SK-N-SH treated with all-trans-retinoic acid at 6 μM for 48 hours (cell line): ENCODE measurements at regions not wholly inside any gene's neighbourhood (a gene's known extent, or its start where the extent isn't known, plus 50 kb on each side); places are given as distances from the start of the nearest gene placed in this dataset.

Source experiments
- ATAC-seq: fragments of 200-7000 bp; cut with Tn5 transposase; 3 replicates; pipeline ENCODE4 v1.9.1; 2020; ENCODE audit warnings: mild to moderate bottlenecking, moderate library complexity
- ARNTL ChIP-seq: fragments of 450-650 bp; formaldehyde crosslinking; IDR thresholded peaks from 2 replicates; pipeline ENCODE4 v1.5.0; 2020; ENCODE audit warnings: low read depth, mild to moderate bottlenecking, moderate library complexity, borderline replicate concordance
- BACH2 ChIP-seq: fragments of 250-450 bp; sonication (Bioruptor Pico); IDR thresholded peaks from 2 replicates; pipeline ENCODE4 v1.9.0; 2021; ENCODE audit warnings: mild to moderate bottlenecking, borderline replicate concordance
- CREB5 ChIP-seq: fragments of 250-450 bp; sonication (Bioruptor Pico); IDR thresholded peaks from 2 replicates; pipeline ENCODE4 v1.5.1; 2020; ENCODE audit warnings: low read depth, mild to moderate bottlenecking, moderate library complexity
- CSRNP3 ChIP-seq: fragments of 250-450 bp; sonication (Bioruptor Pico); IDR thresholded peaks from 2 replicates; pipeline ENCODE4 v1.5.1; 2021; ENCODE audit warnings: mild to moderate bottlenecking, moderate library complexity
- ESRRG ChIP-seq: fragments of 250-450 bp; sonication (Bioruptor Pico); IDR thresholded peaks from 2 replicates; pipeline ENCODE4 v1.6.1; 2021; ENCODE audit warnings: mild to moderate bottlenecking
- GLIS3 ChIP-seq: fragments of 250-450 bp; sonication (Bioruptor Pico); IDR thresholded peaks from 2 replicates; pipeline ENCODE4 v1.5.0; 2020; ENCODE audit warnings: mild to moderate bottlenecking, moderate library complexity
- ISL1 ChIP-seq: fragments of 250-450 bp; sonication (Bioruptor Pico); IDR thresholded peaks from 2 replicates; pipeline ENCODE4 v2.1.2; 2022; ENCODE audit warnings: mild to moderate bottlenecking, moderate library complexity
- OSR1 ChIP-seq: fragments of 250-450 bp; sonication (Bioruptor Pico); IDR thresholded peaks from 2 replicates; pipeline ENCODE4 v1.8.0; 2022; ENCODE audit warnings: moderate library complexity, mild to moderate bottlenecking, inconsistent platforms
- PATZ1 ChIP-seq: fragments of 250-450 bp; sonication (Bioruptor Pico); IDR thresholded peaks from 2 replicates; pipeline ENCODE4 v1.8.0; 2020; ENCODE audit warnings: mild to moderate bottlenecking, moderate library complexity, borderline replicate concordance
- POU6F1 ChIP-seq: fragments of 250-450 bp; sonication (Bioruptor Pico); IDR thresholded peaks from 2 replicates; pipeline ENCODE4 v1.8.0; 2021; ENCODE audit warnings: low read depth, mild to moderate bottlenecking, moderate library complexity, borderline replicate concordance
- PPARA ChIP-seq: fragments of 250-450 bp; sonication (Bioruptor Pico); IDR thresholded peaks from 2 replicates; pipeline ENCODE4 v1.5.0; 2020; ENCODE audit warnings: mild to moderate bottlenecking, borderline replicate concordance
- RARB ChIP-seq: fragments of 250-450 bp; sonication (Bioruptor Pico); IDR thresholded peaks from 2 replicates; pipeline ENCODE4 v1.8.0; 2021; ENCODE audit warnings: mild to moderate bottlenecking, moderate library complexity
- SNAI2 ChIP-seq: fragments of 250-450 bp; sonication (Bioruptor Pico); IDR thresholded peaks from 2 replicates; pipeline ENCODE4 v1.5.0; 2020; ENCODE audit warnings: mild to moderate bottlenecking, moderate library complexity
- TCF4 ChIP-seq: fragments of 250-450 bp; sonication (Bioruptor Pico); IDR thresholded peaks from 2 replicates; pipeline ENCODE4 v1.8.0; 2021; ENCODE audit warnings: mild to moderate bottlenecking, moderate library complexity, borderline replicate concordance
- TOX ChIP-seq: fragments of 250-450 bp; sonication (Bioruptor Pico); IDR thresholded peaks from 2 replicates; pipeline ENCODE4 v1.8.0; 2021; ENCODE audit warnings: mild to moderate bottlenecking, moderate library complexity, borderline replicate concordance
- TSHZ2 ChIP-seq: fragments of 250-450 bp; sonication (Bioruptor Pico); IDR thresholded peaks from 2 replicates; pipeline ENCODE4 v1.5.0; 2020; ENCODE audit warnings: mild to moderate bottlenecking, moderate library complexity
- ZC3H10 ChIP-seq: fragments of 250-450 bp; sonication (Bioruptor Pico); IDR thresholded peaks from 2 replicates; pipeline ENCODE4 v1.5.1; 2021; ENCODE audit warnings: mild to moderate bottlenecking, moderate library complexity
- ZFP3 ChIP-seq: fragments of 250-450 bp; sonication (Bioruptor Pico); IDR thresholded peaks from 2 replicates; pipeline ENCODE4 v1.5.0; 2020; ENCODE audit warnings: mild to moderate bottlenecking, moderate library complexity
- ZFP30 ChIP-seq: fragments of 450-650 bp; formaldehyde crosslinking; IDR thresholded peaks from 2 replicates; pipeline ENCODE4 v1.5.0; 2022; ENCODE audit warnings: mild to moderate bottlenecking, moderate library complexity
- ZNF565 ChIP-seq: fragments of 450-650 bp; formaldehyde crosslinking; conservative IDR thresholded peaks from 2 replicates; pipeline ENCODE4 v1.5.0; 2020; ENCODE audit warnings: low read depth, mild to moderate bottlenecking, moderate library complexity
- ZNF70 ChIP-seq: fragments of 450-650 bp; formaldehyde crosslinking; IDR thresholded peaks from 2 replicates; pipeline ENCODE4 v1.5.0; 2020; ENCODE audit warnings: mild to moderate bottlenecking, moderate library complexity
- ZNF8 ChIP-seq: fragments of 450-650 bp; formaldehyde crosslinking; IDR thresholded peaks from 2 replicates; pipeline ENCODE4 v1.5.0; 2020; ENCODE audit warnings: mild to moderate bottlenecking, moderate library complexity

GRCh38 chr12:127414636-127415035, 852.3 kb upstream of the TMEM132C start:
- no peak for ATAC-seq
- TF ChIP-seq ZC3H10 (CRISPR knock-in tag) = no peak
- TF ChIP-seq ESRRG (CRISPR knock-in tag) = no peak
- TF ChIP-seq ZFP30 (CRISPR knock-in tag) = no peak
- TF ChIP-seq PPARA (CRISPR knock-in tag) = no peak
- TF ChIP-seq ZFP3 (CRISPR knock-in tag) = no peak
- no peak for TF ChIP-seq SNAI2
- TF ChIP-seq TCF4 = no peak

GRCh38 chr12:127416796-127417195, 850.2 kb upstream of the TMEM132C start:
- TF ChIP-seq ISL1 (CRISPR knock-in tag) (no peak), CREB5 (CRISPR knock-in tag) (no peak), RARB (CRISPR knock-in tag) (no peak), TCF4 (no peak), OSR1 (CRISPR knock-in tag) (no peak), PPARA (CRISPR knock-in tag) (no peak), ZC3H10 (CRISPR knock-in tag) (no peak), TOX (no peak), PATZ1 (no peak), ZNF70 (CRISPR knock-in tag) (no peak), ZNF565 (no peak), ZNF8 (CRISPR knock-in tag) (no peak), TSHZ2 (CRISPR knock-in tag) (no peak), GLIS3 (CRISPR knock-in tag) (no peak), ARNTL (CRISPR knock-in tag) (no peak), BACH2 (CRISPR knock-in tag) (no peak), POU6F1 (CRISPR knock-in tag) (no peak), CSRNP3 (no peak), ZFP3 (CRISPR knock-in tag) (no peak)
- ATAC-seq = no peak

- TF ChIP-seq BACH2 (CRISPR knock-in tag) = no peak
- ATAC-seq = no peak
These were observed 847.9 kb upstream of the TMEM132C start for GRCh38 chr12:127419111-127419510.

GRCh38 chr12:127421614-127422013, 845.4 kb upstream of the TMEM132C start:
- ATAC-seq = no peak
- TF ChIP-seq ZNF70 (CRISPR knock-in tag) (no peak), ARNTL (CRISPR knock-in tag) (no peak), RARB (CRISPR knock-in tag) (no peak), ESRRG (CRISPR knock-in tag) (no peak), ZFP3 (CRISPR knock-in tag) (no peak), BACH2 (CRISPR knock-in tag) (no peak), TSHZ2 (CRISPR knock-in tag) (no peak), PPARA (CRISPR knock-in tag) (no peak), CSRNP3 (no peak), ZFP30 (CRISPR knock-in tag) (no peak), ZC3H10 (CRISPR knock-in tag) (no peak)
